GM12878 (cell line): ENCODE measurements at regions not wholly inside any gene's neighbourhood (a gene's known extent, or its start where the extent isn't known, plus 50 kb on each side); places are given as distances from the start of the nearest gene placed in this dataset.

ENCODE experiments used
- E4F1 ChIP-seq: fragments of 450-650 bp; IDR thresholded peaks from 2 replicates; pipeline ENCODE4 v1.6.1; 2018; ENCODE audit warnings: borderline replicate concordance, mild to moderate bottlenecking; ENCODE audit not compliant: partially characterized antibody
- ZSCAN29 ChIP-seq: fragments of 450-650 bp; IDR thresholded peaks from 2 replicates; pipeline ENCODE4 v1.6.1; 2017; ENCODE audit warnings: mild to moderate bottlenecking, moderate library complexity
- TF ChIP-seq, protein P1 (sequence below): IDR thresholded peaks from 2 replicates; pipeline ENCODE4 v1.6.1; 2012; ENCODE audit warnings: low read depth, low read length, improper control_type of control experiment
- TF ChIP-seq, protein P2 (sequence below): fragments of 450-650 bp; IDR thresholded peaks from 2 replicates; pipeline ENCODE4 v1.6.1; 2017; ENCODE audit warnings: antibody characterized with exemption, mild to moderate bottlenecking, moderate library complexity

DNA sequence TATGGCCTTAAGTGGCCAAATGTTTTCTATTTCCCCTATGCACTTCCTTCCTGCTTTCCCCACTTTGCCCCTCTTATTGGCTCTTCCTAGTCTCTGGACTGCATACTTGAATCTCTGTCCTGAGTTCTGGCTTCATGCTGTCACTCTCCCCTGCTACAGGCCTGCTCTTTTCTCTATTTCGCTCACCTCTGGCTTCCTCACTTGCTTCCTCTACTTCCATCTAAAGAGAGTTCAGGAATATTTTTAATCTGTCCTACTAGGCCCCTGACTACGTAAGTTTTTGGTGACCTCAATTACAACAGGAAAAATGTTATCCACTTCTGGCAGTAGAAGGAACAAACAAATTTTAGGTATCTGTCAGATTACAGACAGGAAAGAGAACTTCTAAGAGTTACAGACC, 65.7 kb upstream of the WDR17 start (continued):
- TF ChIP-seq, protein P1, sequence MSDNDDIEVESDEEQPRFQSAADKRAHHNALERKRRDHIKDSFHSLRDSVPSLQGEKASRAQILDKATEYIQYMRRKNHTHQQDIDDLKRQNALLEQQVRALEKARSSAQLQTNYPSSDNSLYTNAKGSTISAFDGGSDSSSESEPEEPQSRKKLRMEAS, result no peak
- TF ChIP-seq E4F1 (no peak), ZSCAN29 (no peak)
- TF ChIP-seq, protein P2, sequence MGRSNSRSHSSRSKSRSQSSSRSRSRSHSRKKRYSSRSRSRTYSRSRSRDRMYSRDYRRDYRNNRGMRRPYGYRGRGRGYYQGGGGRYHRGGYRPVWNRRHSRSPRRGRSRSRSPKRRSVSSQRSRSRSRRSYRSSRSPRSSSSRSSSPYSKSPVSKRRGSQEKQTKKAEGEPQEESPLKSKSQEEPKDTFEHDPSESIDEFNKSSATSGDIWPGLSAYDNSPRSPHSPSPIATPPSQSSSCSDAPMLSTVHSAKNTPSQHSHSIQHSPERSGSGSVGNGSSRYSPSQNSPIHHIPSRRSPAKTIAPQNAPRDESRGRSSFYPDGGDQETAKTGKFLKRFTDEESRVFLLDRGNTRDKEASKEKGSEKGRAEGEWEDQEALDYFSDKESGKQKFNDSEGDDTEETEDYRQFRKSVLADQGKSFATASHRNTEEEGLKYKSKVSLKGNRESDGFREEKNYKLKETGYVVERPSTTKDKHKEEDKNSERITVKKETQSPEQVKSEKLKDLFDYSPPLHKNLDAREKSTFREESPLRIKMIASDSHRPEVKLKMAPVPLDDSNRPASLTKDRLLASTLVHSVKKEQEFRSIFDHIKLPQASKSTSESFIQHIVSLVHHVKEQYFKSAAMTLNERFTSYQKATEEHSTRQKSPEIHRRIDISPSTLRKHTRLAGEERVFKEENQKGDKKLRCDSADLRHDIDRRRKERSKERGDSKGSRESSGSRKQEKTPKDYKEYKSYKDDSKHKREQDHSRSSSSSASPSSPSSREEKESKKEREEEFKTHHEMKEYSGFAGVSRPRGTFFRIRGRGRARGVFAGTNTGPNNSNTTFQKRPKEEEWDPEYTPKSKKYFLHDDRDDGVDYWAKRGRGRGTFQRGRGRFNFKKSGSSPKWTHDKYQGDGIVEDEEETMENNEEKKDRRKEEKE, result no peak
